ENCODE measurements at regions not wholly inside any gene's neighbourhood (a gene's known extent, or its start where the extent isn't known, plus 50 kb on each side); places are given as distances from the start of the nearest gene placed in this dataset.

- no peaks in the 10 kb centered on the region for H3K4me1 ChIP-seq (ENCODE audit: control insufficient read depth in 1 of 2, insufficient read depth in 2 of 2, low read length in 2 of 2)
- no peak for DNase-seq
- H3K27ac Mint-ChIP-seq = no peak overlapping the region
- no peaks in the 10 kb centered on the region for H4K20me1 ChIP-seq (ENCODE audit: insufficient read depth, low read length)
- no peaks in the 10 kb centered on the region for H3K36me3 ChIP-seq (replicated peaks in 1 of 2; ENCODE audit: control insufficient read depth in 1 of 2, insufficient read depth in 2 of 2, low read length in 2 of 2)
- no peak overlapping the region for H3K27ac ChIP-seq (ENCODE audit: low read depth in 1 of 2, low read length in 2 of 2)
- intact Hi-C loops (cut with micrococcal nuclease) = no loop called here
- H3K9ac ChIP-seq (ENCODE audit: insufficient read depth, low read length, poor library complexity, severe bottlenecking) = no peak overlapping the region
- H3K79me2 ChIP-seq (ENCODE audit: insufficient read depth, low read length) = no peaks in the 10 kb centered on the region
- H2AFZ ChIP-seq (ENCODE audit: insufficient read depth, low read depth, low read length, poor library complexity, severe bottlenecking) = no peak overlapping the region
- H3K4me2 ChIP-seq (replicated peaks; ENCODE audit: extremely low read depth, low read length, poor library complexity, severe bottlenecking) = no peak overlapping the region
- H3K27me3 Mint-ChIP-seq (ENCODE audit: low read depth in 3 of 3) = no peaks in the 10 kb centered on the region
- H3K27me3 ChIP-seq (ENCODE audit: control insufficient read depth in 2 of 2, insufficient read depth in 2 of 2, low read length in 2 of 2) = no peaks in the 10 kb centered on the region
- no peak overlapping the region for H3K4me3 ChIP-seq (replicated peaks in 1 of 3; ENCODE audit: low read depth in 2 of 3, low read length in 3 of 3)
- no peaks in the 10 kb centered on the region for H3K4me1 Mint-ChIP-seq
- TF ChIP-seq CTCF (IDR thresholded peaks at IDR 0.05) = no peak
- peaks cover 0 to 21% (median 8%) of the 10 kb centered on the region in 7 donors for H3K9me3 Mint-ChIP-seq
- no peak overlapping the region for H3K4me3 Mint-ChIP-seq
- no peaks in the 10 kb centered on the region for H3K36me3 Mint-ChIP-seq
- peaks cover 0 to 5% of the 10 kb centered on the region in 2 donors for H3K9me3 ChIP-seq (replicated peaks in 1 of 2; ENCODE audit: control insufficient read depth in 1 of 2, insufficient read depth in 1 of 2, low read length in 2 of 2)
These were observed 104.6 kb downstream of the AMY1C start for GRCh38 chr1:103854279-103854678.

- Histone ChIP-seq H3K79me2 (ENCODE audit: insufficient read depth, low read length) (no peaks in the 10 kb centered on the region), H3K36me3 (replicated peaks in 1 of 2; ENCODE audit: control insufficient read depth in 1 of 2, insufficient read depth in 2 of 2, low read length in 2 of 2) (no peaks in the 10 kb centered on the region), H3K27ac (ENCODE audit: low read depth in 1 of 2, low read length in 2 of 2) (no peak overlapping the region), H2AFZ (ENCODE audit: insufficient read depth, low read depth, low read length, poor library complexity, severe bottlenecking) (no peak overlapping the region), H3K4me2 (replicated peaks; ENCODE audit: extremely low read depth, low read length, poor library complexity, severe bottlenecking) (no peak overlapping the region), H4K20me1 (ENCODE audit: insufficient read depth, low read length) (no peaks in the 10 kb centered on the region), H3K4me1 (ENCODE audit: control insufficient read depth in 1 of 2, insufficient read depth in 2 of 2, low read length in 2 of 2) (no peaks in the 10 kb centered on the region), H3K9ac (ENCODE audit: insufficient read depth, low read length, poor library complexity, severe bottlenecking) (no peak overlapping the region), H3K4me3 (replicated peaks in 1 of 3; ENCODE audit: low read depth in 2 of 3, low read length in 3 of 3) (no peak overlapping the region), H3K9me3 (replicated peaks in 1 of 2; ENCODE audit: control insufficient read depth in 1 of 2, insufficient read depth in 1 of 2, low read length in 2 of 2) (peaks cover 0 to 13% of the 10 kb centered on the region in 2 donors), H3K27me3 (ENCODE audit: control insufficient read depth in 2 of 2, insufficient read depth in 2 of 2, low read length in 2 of 2) (no peaks in the 10 kb centered on the region)
- no CpG with 5 or more reads among the region's 2 CpGs for WGBS (ENCODE audit: insufficient coverage)
- Mint-ChIP-seq H3K9me3 (peaks cover 0 to 11% (median 5%) of the 10 kb centered on the region in 7 donors), H3K4me1 (no peaks in the 10 kb centered on the region), H3K27me3 (ENCODE audit: low read depth in 3 of 3) (no peaks in the 10 kb centered on the region), H3K36me3 (no peaks in the 10 kb centered on the region), H3K4me3 (no peak overlapping the region), H3K27ac (no peak overlapping the region)
- DNase-seq = no peak
- no peak for TF ChIP-seq CTCF (IDR thresholded peaks at IDR 0.05)
- intact Hi-C loops (cut with micrococcal nuclease) = no loop called here
These were observed 110.0 kb downstream of the AMY1C start for GRCh38 chr1:103859721-103860120.
